ENCODE measurements at regions not wholly inside any gene's neighbourhood (a gene's known extent, or its start where the extent isn't known, plus 50 kb on each side); places are given as distances from the start of the nearest gene placed in this dataset.
"Not testable (repeated sequence)": the region's sequence is repeated elsewhere in the genome, so short reads cannot be mapped to it uniquely, and the experiment has no call there.

GRCh38 chr7:53237344-53237913 lies 202.0 kb downstream of the POM121L12 start:
- no peak overlapping the region for H3K4me3 ChIP-seq (ENCODE audit: low read depth, low read length)

GRCh38 chr7:53238021-53238605 lies 202.7 kb downstream of the POM121L12 start:
- H3K4me3 ChIP-seq (ENCODE audit: low read depth, low read length), result no peak overlapping the region

- not testable (repeated sequence) for H3K4me3 ChIP-seq (ENCODE audit: low read depth, low read length)
Observed at GRCh38 chr7:53239151-53239550, 203.7 kb downstream of the POM121L12 start.

- no peak overlapping the region for H3K4me3 ChIP-seq (ENCODE audit: low read depth, low read length)
Observed at GRCh38 chr7:53245721-53246120, 210.3 kb downstream of the POM121L12 start.

- H3K4me3 ChIP-seq (ENCODE audit: low read depth, low read length), result no peak overlapping the region
Observed at GRCh38 chr7:53246957-53247356, 211.5 kb downstream of the POM121L12 start.

GRCh38 chr7:53252539-53252938 lies 217.1 kb downstream of the POM121L12 start:
- no peak overlapping the region for H3K4me3 ChIP-seq (ENCODE audit: low read depth, low read length)

GRCh38 chr7:53272081-53272480 lies 236.6 kb downstream of the POM121L12 start:
- H3K4me3 ChIP-seq (ENCODE audit: low read depth, low read length), result no peak overlapping the region

GRCh38 chr7:53281312-53281711 lies 245.9 kb downstream of the POM121L12 start:
- no peak overlapping the region for H3K4me3 ChIP-seq (ENCODE audit: low read depth, low read length)

- no peak overlapping the region for H3K4me3 ChIP-seq (ENCODE audit: low read depth, low read length)
Observed at GRCh38 chr7:53292341-53292740, 256.9 kb downstream of the POM121L12 start.

GRCh38 chr7:53302496-53303246 lies 267.2 kb downstream of the POM121L12 start:
- no peak overlapping the region for H3K4me3 ChIP-seq (ENCODE audit: low read depth, low read length)

GRCh38 chr7:53303781-53304180 lies 268.3 kb downstream of the POM121L12 start:
- H3K4me3 ChIP-seq (ENCODE audit: low read depth, low read length), result no peak overlapping the region

- H3K4me3 ChIP-seq (ENCODE audit: low read depth, low read length), result no peak overlapping the region
Observed at GRCh38 chr7:53306846-53307245, 271.4 kb downstream of the POM121L12 start.

GRCh38 chr7:53311205-53311604 lies 275.8 kb downstream of the POM121L12 start:
- no peak overlapping the region for H3K4me3 ChIP-seq (ENCODE audit: low read depth, low read length)

- no peak overlapping the region for H3K4me3 ChIP-seq (ENCODE audit: low read depth, low read length)
Observed at GRCh38 chr7:53315981-53316380, 280.5 kb downstream of the POM121L12 start.

- H3K4me3 ChIP-seq (ENCODE audit: low read depth, low read length), result no peak overlapping the region
Observed at GRCh38 chr7:53318566-53318965, 283.1 kb downstream of the POM121L12 start.

GRCh38 chr7:53325061-53325460 lies 289.6 kb downstream of the POM121L12 start:
- H3K4me3 ChIP-seq (ENCODE audit: low read depth, low read length), result no peak overlapping the region

- no peak overlapping the region for H3K4me3 ChIP-seq (ENCODE audit: low read depth, low read length)
Observed at GRCh38 chr7:53326634-53327033, 291.2 kb downstream of the POM121L12 start.

GRCh38 chr7:53336105-53336668 lies 300.8 kb downstream of the POM121L12 start:
- H3K4me3 ChIP-seq (ENCODE audit: low read depth, low read length), result no peak overlapping the region

GRCh38 chr7:53340220-53340619 lies 304.8 kb downstream of the POM121L12 start:
- H3K4me3 ChIP-seq (ENCODE audit: low read depth, low read length), result no peak overlapping the region

GRCh38 chr7:53350241-53350640 lies 314.8 kb downstream of the POM121L12 start:
- no peak overlapping the region for H3K4me3 ChIP-seq (ENCODE audit: low read depth, low read length)

GRCh38 chr7:53351681-53352080 lies 316.2 kb downstream of the POM121L12 start:
- no peak overlapping the region for H3K4me3 ChIP-seq (ENCODE audit: low read depth, low read length)

GRCh38 chr7:53358269-53358668 lies 322.8 kb downstream of the POM121L12 start:
- no peak overlapping the region for H3K4me3 ChIP-seq (ENCODE audit: low read depth, low read length)

All from iPS-11a (cell line).